HG03159 (cell line): ENCODE measurements at regions not wholly inside any gene's neighbourhood (a gene's known extent, or its start where the extent isn't known, plus 50 kb on each side); places are given as distances from the start of the nearest gene placed in this dataset.
"Not testable (repeated sequence)": the region's sequence is repeated elsewhere in the genome, so short reads cannot be mapped to it uniquely, and the experiment has no call there.

ENCODE experiments used
- ATAC-seq: cut with Tn5 transposase; IDR thresholded peaks from one replicate; pipeline ENCODE4 v1.9.1; 2021; ENCODE audit warnings: mild to moderate bottlenecking, moderate library complexity; ENCODE audit not compliant: unreplicated experiment

- ATAC-seq: no peak
Measured at GRCh38 chr4:107392951-107393350, 327.1 kb downstream of the PAPSS1 start.

- ATAC-seq: no peak
Measured at GRCh38 chr4:107392380-107392779, 327.7 kb downstream of the PAPSS1 start.

- no peak for ATAC-seq
Measured at GRCh38 chr4:107391630-107392028, 328.4 kb downstream of the PAPSS1 start.

GRCh38 chr4:107391009-107391629 is 328.9 kb downstream of the PAPSS1 start:
- no peak for ATAC-seq

GRCh38 chr4:107389965-107390364 is 330.1 kb downstream of the PAPSS1 start:
- no peak for ATAC-seq

- ATAC-seq: no peak
Measured at GRCh38 chr4:107388736-107389274, 331.2 kb downstream of the PAPSS1 start.

GRCh38 chr4:107380836-107381438 is 339.1 kb downstream of the PAPSS1 start:
- ATAC-seq: no peak

- ATAC-seq: no peak
Measured at GRCh38 chr4:107380190-107380589, 339.8 kb downstream of the PAPSS1 start.

- ATAC-seq: no peak
Measured at GRCh38 chr4:107379054-107379869, 340.8 kb downstream of the PAPSS1 start.

GRCh38 chr4:107376293-107376692 is 340.2 kb upstream of the DKK2 start:
- no peak for ATAC-seq

GRCh38 chr4:107366900-107367299 is 330.8 kb upstream of the DKK2 start:
- ATAC-seq: no peak

- no peak for ATAC-seq
Measured at GRCh38 chr4:107366016-107366735, 330.1 kb upstream of the DKK2 start.

GRCh38 chr4:107363125-107363524 is 327.0 kb upstream of the DKK2 start:
- ATAC-seq: no peak

- no peak for ATAC-seq
Measured at GRCh38 chr4:107359208-107359607, 323.1 kb upstream of the DKK2 start.

- not testable (repeated sequence) for ATAC-seq
Measured at GRCh38 chr4:107354304-107354703, 318.2 kb upstream of the DKK2 start.

GRCh38 chr4:107351196-107351595 is 315.1 kb upstream of the DKK2 start:
- ATAC-seq: no peak

- ATAC-seq: no peak
Measured at GRCh38 chr4:107349732-107350131, 313.6 kb upstream of the DKK2 start.

- ATAC-seq: no peak
Measured at GRCh38 chr4:107349266-107349665, 313.2 kb upstream of the DKK2 start.

- no peak for ATAC-seq
Measured at GRCh38 chr4:107348188-107349050, 312.3 kb upstream of the DKK2 start.

GRCh38 chr4:107333518-107333917 is 297.4 kb upstream of the DKK2 start:
- no peak for ATAC-seq
